Endothelial cell of umbilical vein (primary cell): ENCODE measurements at regions not wholly inside any gene's neighbourhood (a gene's known extent, or its start where the extent isn't known, plus 50 kb on each side); places are given as distances from the start of the nearest gene placed in this dataset.

Source experiments
- CTCF ChIP-seq, 2 donors: IDR thresholded peaks; 1 replicate in 1 of 2; 2 replicates in 1 of 2; pipeline ENCODE4 v1.5.1; 2011; ENCODE audit warnings: low read length in 2 of 2, mild to moderate bottlenecking in 2 of 2, moderate library complexity in 2 of 2, control low read depth in 1 of 2, inconsistent platforms in 1 of 2, low read depth in 1 of 2; ENCODE audit not compliant: insufficient read depth in 1 of 2; ENCODE audit errors: extremely low read depth in 1 of 2
- EZH2 ChIP-seq: IDR thresholded peaks from 2 replicates; pipeline ENCODE4 v1.6.1; 2012; ENCODE audit warnings: borderline replicate concordance, low read depth, mild to moderate bottlenecking, moderate library complexity, low read length, inconsistent platforms; ENCODE audit not compliant: severe bottlenecking
- FOS ChIP-seq: IDR thresholded peaks from 2 replicates; pipeline ENCODE4 v1.6.1; 2011; ENCODE audit warnings: mild to moderate bottlenecking, low read length, moderate library complexity, borderline replicate concordance; ENCODE audit not compliant: insufficient read depth
- GATA2 ChIP-seq: IDR thresholded peaks from 2 replicates; pipeline ENCODE4 v1.7.0; 2011; ENCODE audit warnings: low read depth, mild to moderate bottlenecking, moderate library complexity, mixed read lengths, low read length; ENCODE audit not compliant: insufficient read length, insufficient read depth
- JUN ChIP-seq: IDR thresholded peaks from 2 replicates; pipeline ENCODE4 v1.6.1; 2011; ENCODE audit warnings: borderline replicate concordance, low read depth; ENCODE audit not compliant: insufficient read length, insufficient read depth
- MAX ChIP-seq: IDR thresholded peaks from 2 replicates; pipeline ENCODE4 v1.6.1; 2011; ENCODE audit not compliant: insufficient read depth, insufficient read length
- MYC ChIP-seq: IDR thresholded peaks from one replicate; pipeline ENCODE4 v1.6.1; 2011; ENCODE audit warnings: mild to moderate bottlenecking, low read depth, low read length
- POLR2A ChIP-seq: IDR thresholded peaks from 2 replicates; pipeline ENCODE4 v1.6.1; 2012; ENCODE audit warnings: low read depth, mild to moderate bottlenecking, control low read depth, low read length
- POLR2AphosphoS5 ChIP-seq: IDR thresholded peaks from 2 replicates; pipeline ENCODE4 v1.6.1; 2012; ENCODE audit warnings: low read depth, mild to moderate bottlenecking, control low read depth, low read length, moderate library complexity; ENCODE audit not compliant: insufficient read depth

GRCh38 chr12:33690562-33690961 is 250.9 kb upstream of the SYT10 start:
- TF ChIP-seq POLR2A (no peak), CTCF (IDR thresholded peaks at IDR 0.05; ENCODE audit: extremely low read depth in 1 of 2, insufficient read depth in 1 of 2, low read depth in 1 of 2, low read length in 2 of 2) (no peak), EZH2 (no peak), JUN (no peak), MAX (no peak), POLR2AphosphoS5 (no peak), GATA2 (no peak), FOS (no peak), MYC (no peak)
